ENCODE measurements at regions not wholly inside any gene's neighbourhood (a gene's known extent, or its start where the extent isn't known, plus 50 kb on each side); places are given as distances from the start of the nearest gene placed in this dataset.

GRCh38 chr9:129405089-129405826, 215.6 kb downstream of the C9orf50 start:
- no peak for DNase-seq (ENCODE audit: extremely low read depth, low read depth)
- TF ChIP-seq CTCF (IDR thresholded peaks at IDR 0.05; ENCODE audit: low read depth, low read length), result no peak

- no peak for DNase-seq (ENCODE audit: extremely low read depth, low read depth)
- no peak for TF ChIP-seq CTCF (IDR thresholded peaks at IDR 0.05; ENCODE audit: low read depth, low read length)
Measured at GRCh38 chr9:129404621-129405020, 216.3 kb downstream of the C9orf50 start.

DNA sequence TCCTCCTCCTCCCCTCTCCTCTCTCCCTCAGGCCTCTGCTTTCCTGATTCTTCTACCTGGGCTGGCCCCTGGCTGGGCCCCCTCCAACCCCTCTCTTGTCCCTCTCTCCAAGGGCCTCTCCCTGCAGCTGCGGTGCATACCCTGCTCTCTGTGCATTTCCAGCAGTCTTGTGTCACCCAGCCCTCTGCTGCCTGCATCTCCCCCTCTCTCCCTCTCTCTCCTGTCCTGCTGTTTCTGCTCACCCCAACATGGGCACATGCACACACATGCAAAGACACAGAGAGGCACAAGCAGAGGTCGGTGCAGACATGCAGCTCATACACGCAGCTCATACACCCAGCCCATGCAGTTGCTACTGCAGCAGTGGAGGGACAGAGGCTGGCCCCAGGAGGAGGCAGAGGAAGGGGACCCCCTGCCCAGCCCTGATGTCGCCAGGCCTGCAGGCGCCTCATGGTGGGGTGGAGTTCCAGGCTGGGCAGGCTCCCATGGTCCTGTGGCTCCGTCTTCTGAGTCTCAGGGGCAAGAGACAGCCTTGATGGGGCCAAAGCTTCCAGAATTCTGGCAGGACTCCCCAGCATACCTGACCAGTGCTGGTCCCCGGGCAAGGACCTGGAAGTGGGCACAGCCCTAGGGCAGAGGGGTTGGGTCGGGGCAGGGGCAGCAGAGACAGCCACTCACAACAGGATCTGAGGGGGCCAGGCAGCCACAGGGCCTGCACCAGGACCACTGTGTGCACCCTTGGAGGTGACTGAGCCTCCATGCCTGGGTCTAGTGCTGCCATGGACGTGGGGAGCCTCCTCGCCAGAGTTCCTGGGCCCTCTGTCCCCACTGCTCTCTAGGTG, 216.9 kb downstream of the C9orf50 start:
- DNase-seq (ENCODE audit: extremely low read depth, low read depth), result no peak
- TF ChIP-seq CTCF (IDR thresholded peaks at IDR 0.05; ENCODE audit: low read depth, low read length), result no peak

- no peak for DNase-seq (ENCODE audit: extremely low read depth, low read depth)
Measured at GRCh38 chr9:129402931-129403778, 217.7 kb downstream of the C9orf50 start.

GRCh38 chr9:129402371-129402739, 218.5 kb downstream of the C9orf50 start:
- no peak for DNase-seq (ENCODE audit: extremely low read depth, low read depth)
- TF ChIP-seq CTCF (IDR thresholded peaks at IDR 0.05; ENCODE audit: low read depth, low read length), result no peak; the same call in 1 of the 2 replicates

More at GRCh38 chr9:129402931-129403778, 217.7 kb downstream of the C9orf50 start:
- TF ChIP-seq CTCF (IDR thresholded peaks at IDR 0.05; ENCODE audit: low read depth, low read length), result no peak

- TF ChIP-seq CTCF (IDR thresholded peaks at IDR 0.05; ENCODE audit: low read depth, low read length), result no peak
- no peak for DNase-seq (ENCODE audit: extremely low read depth, low read depth)
Measured at GRCh38 chr9:129401623-129402370, 219.1 kb downstream of the C9orf50 start.

Data from AG09319 (cell line).